Trophoblast cell (in vitro differentiated cells and primary cell): ENCODE measurements at regions not wholly inside any gene's neighbourhood (a gene's known extent, or its start where the extent isn't known, plus 50 kb on each side); places are given as distances from the start of the nearest gene placed in this dataset.
"Not testable (repeated sequence)": the region's sequence is repeated elsewhere in the genome, so short reads cannot be mapped to it uniquely, and the experiment has no call there.

Source experiments
- DNase-seq, 2 donors: peaks; one replicate each; pipeline ENCODE4 v3.0.0-alpha.2; 2016
- H2AFZ ChIP-seq: 2 replicates; pipeline ENCODE4 v1.6.1; 2013; ENCODE audit warnings: low read length, moderate library complexity, mild to moderate bottlenecking; ENCODE audit not compliant: insufficient read depth, poor library complexity
- H2AK5ac ChIP-seq: 2 replicates; pipeline ENCODE4 v1.6.1; 2013; ENCODE audit warnings: mild to moderate bottlenecking, low read length
- H2BK120ac ChIP-seq: 2 replicates; pipeline ENCODE4 v1.6.1; 2013; ENCODE audit warnings: low read length, mild to moderate bottlenecking, moderate library complexity; ENCODE audit not compliant: insufficient read depth, poor library complexity
- H2BK12ac ChIP-seq: 2 replicates; pipeline ENCODE4 v1.6.1; 2013; ENCODE audit warnings: mild to moderate bottlenecking, low read length, moderate library complexity
- H2BK5ac ChIP-seq: 2 replicates; pipeline ENCODE4 v1.6.1; 2013; ENCODE audit warnings: low read length, low read depth, moderate library complexity, mild to moderate bottlenecking; ENCODE audit not compliant: poor library complexity
- H3K14ac ChIP-seq: 2 replicates; pipeline ENCODE4 v1.6.1; 2013; ENCODE audit warnings: mild to moderate bottlenecking, low read length
- H3K18ac ChIP-seq: 2 replicates; pipeline ENCODE4 v1.6.1; 2013; ENCODE audit warnings: mild to moderate bottlenecking, low read length
- H3K23ac ChIP-seq: 2 replicates; pipeline ENCODE4 v1.6.1; 2013; ENCODE audit warnings: low read length
- H3K27ac ChIP-seq: 2 replicates; pipeline ENCODE4 v1.5.1; 2013; ENCODE audit warnings: low read depth, mild to moderate bottlenecking, inconsistent platforms, low read length, moderate library complexity
- H3K27me3 ChIP-seq: 2 replicates; pipeline ENCODE4 v1.6.1; 2013; ENCODE audit warnings: inconsistent platforms, mild to moderate bottlenecking, low read length, moderate library complexity; ENCODE audit not compliant: insufficient read depth
- H3K36me3 ChIP-seq, 2 experiments: 1 replicate in 1 of 2; 2 replicates in 1 of 2; pipeline ENCODE4 v1.6.1; 2013; ENCODE audit warnings: low read length in 2 of 2, mild to moderate bottlenecking in 2 of 2, moderate library complexity in 1 of 2; ENCODE audit not compliant: insufficient read depth in 2 of 2, control insufficient read depth in 1 of 2
- H3K4ac ChIP-seq: 2 replicates; pipeline ENCODE4 v1.6.1; 2013; ENCODE audit warnings: low read depth, mild to moderate bottlenecking, low read length, moderate library complexity
- H3K4me1 ChIP-seq, 2 experiments: 1 replicate in 1 of 2; 2 replicates in 1 of 2; pipeline ENCODE4 v1.6.1; 2013; ENCODE audit warnings: low read length in 2 of 2, mild to moderate bottlenecking in 2 of 2, moderate library complexity in 1 of 2; ENCODE audit not compliant: insufficient read depth in 2 of 2, control insufficient read depth in 1 of 2
- H3K4me2 ChIP-seq: 2 replicates; pipeline ENCODE4 v1.6.1; 2013; ENCODE audit warnings: inconsistent platforms, mild to moderate bottlenecking, low read length, moderate library complexity
- H3K4me3 ChIP-seq: 2 replicates; pipeline ENCODE4 v1.5.1; 2013; ENCODE audit warnings: mild to moderate bottlenecking, low read depth, low read length, inconsistent platforms
- H3K79me1 ChIP-seq: one replicate; pipeline ENCODE4 v1.6.1; 2013; ENCODE audit warnings: low read length
- H3K79me2 ChIP-seq: 2 replicates; pipeline ENCODE4 v1.6.1; 2013; ENCODE audit warnings: low read length, mild to moderate bottlenecking; ENCODE audit not compliant: control insufficient read depth, insufficient read depth, poor library complexity
- H3K9ac ChIP-seq: 2 replicates; pipeline ENCODE4 v1.6.1; 2013; ENCODE audit warnings: mild to moderate bottlenecking, low read length
- H3K9me3 ChIP-seq: 2 replicates; pipeline ENCODE4 v1.6.1; 2013; ENCODE audit warnings: low read depth, mild to moderate bottlenecking, control low read depth, inconsistent platforms, low read length; ENCODE audit not compliant: insufficient read depth
- H4K12ac ChIP-seq: 2 replicates; pipeline ENCODE4 v1.6.1; 2013; ENCODE audit warnings: low read depth, mild to moderate bottlenecking, low read length, moderate library complexity
- H4K8ac ChIP-seq: 2 replicates; pipeline ENCODE4 v1.6.1; 2013; ENCODE audit warnings: low read depth, mild to moderate bottlenecking, low read length, moderate library complexity
- H4K91ac ChIP-seq: one replicate; pipeline ENCODE4 v1.6.1; 2013; ENCODE audit warnings: low read depth, mild to moderate bottlenecking, low read length, moderate library complexity
- WGBS: extraction: QIAGEN DNeasy Blood & Tissue Kit; methylation state at CpG from one replicate; pipeline ENCODE4 v1.1.7; 2013; ENCODE audit warnings: missing lambda C conversion rate; ENCODE audit not compliant: insufficient read length, insufficient coverage; ENCODE audit errors: extremely low coverage; 5-methylcytosine and 5-hydroxymethylcytosine counted together

DNA sequence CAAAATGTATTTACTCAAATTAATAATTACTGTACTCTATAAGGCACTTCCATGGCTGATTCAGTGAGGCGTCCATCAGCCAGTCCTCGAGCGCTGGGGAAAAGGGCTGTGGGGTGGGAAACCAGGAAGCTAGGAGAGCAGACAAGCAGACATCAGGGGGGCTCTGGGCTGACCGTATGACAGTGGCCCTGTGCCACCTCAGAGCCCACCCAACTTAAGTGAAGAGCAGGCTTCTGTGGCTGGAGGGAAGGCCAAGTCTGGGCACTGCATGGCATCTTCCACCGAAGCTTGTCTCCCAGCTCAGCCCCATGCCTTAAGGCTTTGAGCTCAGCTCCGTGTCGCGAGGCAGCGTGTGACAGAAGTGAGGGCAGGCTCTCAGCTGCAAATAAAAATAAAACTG, 464.5 kb upstream of the ZMIZ1 start:
- DNase-seq = no peak
- no peak overlapping the region for H3K4me3 ChIP-seq
- H3K79me1 ChIP-seq = peaks cover 3% of the 10 kb centered on the region
- no peak overlapping the region for H4K8ac ChIP-seq
- H3K4me1 ChIP-seq = no peaks in the 10 kb centered on the region
- no peak overlapping the region for H3K4me2 ChIP-seq
- H2BK12ac ChIP-seq = no peak overlapping the region
- H2BK120ac ChIP-seq = no peak overlapping the region
- H3K9ac ChIP-seq = no peak overlapping the region
- no peak overlapping the region for H2BK5ac ChIP-seq
- H3K9me3 ChIP-seq = no peaks in the 10 kb centered on the region
- no peaks in the 10 kb centered on the region for H3K27me3 ChIP-seq
- H2AK5ac ChIP-seq = no peak overlapping the region
- H3K79me2 ChIP-seq = no peaks in the 10 kb centered on the region
- no peak overlapping the region for H4K12ac ChIP-seq
- no peak overlapping the region for H3K14ac ChIP-seq
- no peak overlapping the region for H3K4ac ChIP-seq
- no peak overlapping the region for H3K27ac ChIP-seq
- no CpG with 5 or more reads among the region's 9 CpGs for whole genome bisulfite sequencing
- no peak overlapping the region for H3K18ac ChIP-seq
- H4K91ac ChIP-seq = no peak overlapping the region
- no peaks in the 10 kb centered on the region for H3K36me3 ChIP-seq
- no peak overlapping the region for H2AFZ ChIP-seq
- no peak overlapping the region for H3K23ac ChIP-seq

DNA sequence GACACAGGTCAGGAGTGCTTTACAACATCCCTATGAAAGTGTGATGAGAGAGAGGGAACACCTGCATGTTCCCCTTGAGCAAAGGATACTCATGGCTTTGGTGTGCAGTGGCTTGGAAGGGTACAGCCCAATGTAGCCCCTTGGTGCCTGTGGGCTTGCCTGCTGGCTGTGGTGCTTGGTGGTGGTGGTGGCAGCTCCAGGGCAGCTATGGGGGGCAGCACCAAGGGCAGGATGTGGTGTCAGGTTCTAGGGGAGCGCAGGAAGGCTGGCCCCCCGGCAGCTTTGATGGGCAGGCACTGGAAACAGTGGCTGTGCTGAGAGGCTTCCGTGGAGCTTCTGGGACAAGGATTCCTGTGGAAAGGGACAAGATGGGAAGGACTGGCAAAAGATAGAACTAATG, 464.0 kb upstream of the ZMIZ1 start:
- peaks cover 3% of the 10 kb centered on the region for H3K79me1 ChIP-seq
- no peaks in the 10 kb centered on the region for H3K36me3 ChIP-seq
- no peak overlapping the region for H3K27ac ChIP-seq
- H3K14ac ChIP-seq = peak overlapping the region; percentile 23
- H3K23ac ChIP-seq = no peak overlapping the region
- no peak for DNase-seq
- no peak overlapping the region for H3K4me2 ChIP-seq
- no peak overlapping the region for H3K9ac ChIP-seq
- no peak overlapping the region for H4K12ac ChIP-seq
- no peak overlapping the region for H4K91ac ChIP-seq
- H2AK5ac ChIP-seq = no peak overlapping the region
- no peak overlapping the region for H2BK120ac ChIP-seq
- no peaks in the 10 kb centered on the region for H3K9me3 ChIP-seq
- no peak overlapping the region for H2BK12ac ChIP-seq
- H4K8ac ChIP-seq = no peak overlapping the region
- WGBS = no CpG with 5 or more reads among the region's 3 CpGs
- no peaks in the 10 kb centered on the region for H3K79me2 ChIP-seq
- H3K4me3 ChIP-seq = no peak overlapping the region
- H3K18ac ChIP-seq = no peak overlapping the region
- H3K27me3 ChIP-seq = no peaks in the 10 kb centered on the region
- H2BK5ac ChIP-seq = no peak overlapping the region
- H3K4ac ChIP-seq = no peak overlapping the region
- no peak overlapping the region for H2AFZ ChIP-seq
- H3K4me1 ChIP-seq = no peaks in the 10 kb centered on the region

DNA sequence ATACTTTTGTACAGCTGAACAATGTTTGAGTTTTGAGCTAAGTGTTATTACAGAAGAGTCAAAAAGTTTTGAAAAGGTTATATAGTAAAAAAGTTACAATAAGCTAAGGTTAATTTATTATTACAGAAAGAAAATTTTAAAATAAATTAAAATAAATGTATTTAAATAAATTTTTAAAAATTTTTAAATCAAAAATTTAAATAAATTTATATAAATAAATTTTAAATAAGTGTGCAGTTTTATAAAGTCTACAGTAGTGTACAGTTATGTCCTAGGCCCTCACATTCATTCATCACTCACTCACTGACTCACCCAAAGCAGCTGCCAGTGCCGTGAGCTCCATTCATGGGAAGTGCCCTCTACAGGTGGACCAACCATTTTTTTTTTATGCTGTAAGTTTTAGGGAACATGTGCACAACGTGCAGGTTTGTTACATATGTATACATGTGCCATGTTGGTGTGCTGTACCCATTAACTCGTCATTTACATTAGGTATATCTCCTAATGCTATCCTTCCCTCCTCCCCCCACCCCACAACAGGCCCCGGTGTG, 462.9 kb upstream of the ZMIZ1 start:
- Histone ChIP-seq H3K79me2 (no peaks in the 10 kb centered on the region), H3K4me2 (no peak overlapping the region), H3K14ac (no peak overlapping the region), H3K9me3 (no peaks in the 10 kb centered on the region), H3K27ac (no peak overlapping the region), H3K4ac (no peak overlapping the region), H3K23ac (no peak overlapping the region), H2AFZ (no peak overlapping the region), H2AK5ac (no peak overlapping the region), H4K12ac (no peak overlapping the region), H2BK120ac (no peak overlapping the region), H3K79me1 (no peaks in the 10 kb centered on the region), H2BK5ac (no peak overlapping the region), H3K4me1 (no peaks in the 10 kb centered on the region), H3K27me3 (no peaks in the 10 kb centered on the region), H3K4me3 (no peak overlapping the region), H3K36me3 (no peaks in the 10 kb centered on the region), H3K9ac (no peak overlapping the region), H4K8ac (no peak overlapping the region), H3K18ac (no peak overlapping the region), H4K91ac (no peak overlapping the region), H2BK12ac (no peak overlapping the region)
- DNase-seq = peak; percentile 12 to 60
- WGBS = no CpG with 5 or more reads among the region's 4 CpGs

DNA sequence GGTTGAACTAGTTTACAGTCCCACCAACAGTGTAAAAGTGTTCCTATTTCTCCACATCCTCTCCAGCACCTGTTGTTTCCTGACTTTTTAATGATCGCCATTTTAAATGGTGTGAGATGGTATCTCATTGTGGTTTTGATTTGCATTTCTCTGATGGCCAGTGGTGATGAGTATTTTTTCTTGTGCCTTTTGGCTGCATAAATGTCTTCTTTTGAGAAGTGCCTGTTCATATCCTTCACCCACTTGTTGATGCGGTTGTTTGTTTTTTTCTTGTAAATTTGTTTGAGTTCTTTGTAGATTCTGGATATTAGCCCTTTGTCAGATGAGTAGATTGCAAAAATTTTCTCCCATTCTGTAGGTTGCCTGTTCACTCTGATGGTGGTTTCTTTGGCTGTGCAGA, 462.0 kb upstream of the ZMIZ1 start:
- not testable (repeated sequence) for H4K12ac ChIP-seq, H3K27ac ChIP-seq, H3K36me3 ChIP-seq, H2BK12ac ChIP-seq, H2AK5ac ChIP-seq, H2AFZ ChIP-seq, H3K18ac ChIP-seq, H3K4ac ChIP-seq, H3K27me3 ChIP-seq, H3K4me1 ChIP-seq, H4K91ac ChIP-seq, H3K4me2 ChIP-seq, H3K9ac ChIP-seq, H3K79me1 ChIP-seq, H2BK5ac ChIP-seq, H3K14ac ChIP-seq, H3K79me2 ChIP-seq, H3K23ac ChIP-seq, H4K8ac ChIP-seq, H3K4me3 ChIP-seq, DNase-seq, H3K9me3 ChIP-seq, H2BK120ac ChIP-seq
- WGBS = no CpG with 5 or more reads among the region's 2 CpGs
